HG03558 (cell line): ENCODE measurements at regions not wholly inside any gene's neighbourhood (a gene's known extent, or its start where the extent isn't known, plus 50 kb on each side); places are given as distances from the start of the nearest gene placed in this dataset.

ENCODE experiments used
- ATAC-seq: cut with Tn5 transposase; IDR thresholded peaks from one replicate; pipeline ENCODE4 v1.9.1; 2021; ENCODE audit warnings: moderate number of reproducible peaks; ENCODE audit not compliant: unreplicated experiment; ENCODE audit errors: extremely low read depth

- ATAC-seq = no peak
Observed at GRCh38 chr4:122516376-122516775, 59.9 kb upstream of the IL2 start.

GRCh38 chr4:122514671-122515070, 58.1 kb upstream of the IL2 start:
- no peak for ATAC-seq

DNA sequence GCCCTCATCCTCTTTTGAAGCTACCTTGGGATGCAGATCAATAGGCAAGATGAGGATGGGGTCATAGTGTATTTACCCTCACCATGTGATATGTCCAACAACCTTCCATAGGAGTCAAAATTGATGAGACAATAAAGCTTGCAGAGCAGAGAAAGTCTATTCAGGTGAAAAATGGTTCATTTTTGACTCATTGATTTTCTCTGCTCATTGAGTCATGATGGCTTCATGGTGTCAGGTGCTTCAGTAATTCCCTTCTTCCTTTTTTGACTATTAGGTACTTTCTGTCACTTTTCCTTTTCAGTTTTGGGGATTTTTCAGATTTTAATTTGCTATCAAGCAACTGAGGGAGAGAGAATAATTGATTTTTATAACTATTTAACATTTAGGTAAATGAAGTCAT, 55.9 kb upstream of the IL2 start:
- no peak for ATAC-seq

DNA sequence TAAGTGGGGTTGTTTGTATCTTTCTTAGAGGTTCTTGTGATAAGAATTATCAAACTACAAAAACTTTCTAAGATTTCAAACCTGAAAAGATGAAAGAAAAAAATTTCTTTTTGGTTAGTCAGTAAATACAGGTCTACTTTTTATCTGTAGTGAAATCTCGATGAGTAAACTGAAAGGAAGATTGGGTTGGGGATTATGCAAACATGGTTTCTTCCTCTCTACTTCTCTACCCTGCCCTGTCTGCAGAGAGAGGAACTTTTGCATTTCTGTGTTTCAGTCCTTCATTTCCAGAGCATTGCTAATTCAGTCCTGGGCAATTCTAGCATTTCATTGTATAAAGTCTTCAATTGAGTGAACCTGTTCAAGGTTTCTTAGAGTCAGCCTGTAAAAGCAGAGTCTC, 51.6 kb upstream of the IL2 start:
- no peak for ATAC-seq
